RWPE2 (cell line): ENCODE measurements at regions not wholly inside any gene's neighbourhood (a gene's known extent, or its start where the extent isn't known, plus 50 kb on each side); places are given as distances from the start of the nearest gene placed in this dataset.

Experiments
- ATAC-seq: fragments of 200-7000 bp; cut with Tn5 transposase; 3 replicates; pipeline ENCODE4 v1.9.1; 2021; ENCODE audit warnings: low read depth
- DNase-seq: peaks from one replicate; pipeline ENCODE4 v3.0.0-alpha.2; 2020; ENCODE audit warnings: low spot score
- H3K27ac ChIP-seq: fragments of 450-650 bp; 2 replicates; pipeline ENCODE4 v1.5.1; 2017; ENCODE audit warnings: mild to moderate bottlenecking; ENCODE audit not compliant: poor library complexity, severe bottlenecking
- H3K27me3 ChIP-seq: fragments of 250-450 bp; sonication (Bioruptor Pico); 2 replicates; pipeline ENCODE4 v1.5.1; 2021; ENCODE audit warnings: mild to moderate bottlenecking, moderate library complexity; ENCODE audit not compliant: insufficient read depth, poor library complexity, severe bottlenecking
- H3K36me3 ChIP-seq: fragments of 250-450 bp; sonication (Bioruptor Pico); 2 replicates; pipeline ENCODE4 v1.5.1; 2020; ENCODE audit warnings: low read depth, mild to moderate bottlenecking, moderate library complexity
- H3K4me1 ChIP-seq: fragments of 250-450 bp; sonication (Bioruptor Pico); 2 replicates; pipeline ENCODE4 v1.5.1; 2021; ENCODE audit warnings: mild to moderate bottlenecking, moderate library complexity; ENCODE audit not compliant: insufficient read depth, poor library complexity, severe bottlenecking
- H3K4me3 ChIP-seq: fragments of 250-450 bp; sonication (Bioruptor Pico); 2 replicates; pipeline ENCODE4 v1.5.1; 2021; ENCODE audit warnings: mild to moderate bottlenecking, moderate library complexity; ENCODE audit not compliant: severe bottlenecking
- H3K9me3 ChIP-seq: fragments of 250-450 bp; sonication (Bioruptor Pico); 2 replicates; pipeline ENCODE4 v1.5.1; 2021; ENCODE audit warnings: mild to moderate bottlenecking, moderate library complexity; ENCODE audit not compliant: severe bottlenecking
- CTCF ChIP-seq: fragments of 450-650 bp; IDR thresholded peaks from one replicate; pipeline ENCODE4 v1.5.1; 2017; ENCODE audit warnings: mild to moderate bottlenecking, moderate library complexity; ENCODE audit not compliant: poor library complexity, severe bottlenecking

GRCh38 chr4:146124023-146124680 is 51.4 kb upstream of the LSM6 start:
- no peak overlapping the region for H3K27ac ChIP-seq
- ATAC-seq (no peak), DNase-seq (no peak)
- no peaks in the 10 kb centered on the region for H3K36me3 ChIP-seq
- no peak overlapping the region for H3K4me3 ChIP-seq
- no peaks in the 10 kb centered on the region for H3K27me3 ChIP-seq
- no peak for TF ChIP-seq CTCF
- H3K4me1 ChIP-seq: no peaks in the 10 kb centered on the region
- H3K9me3 ChIP-seq: no peaks in the 10 kb centered on the region

GRCh38 chr4:146123231-146123630 is 52.3 kb upstream of the LSM6 start:
- no peak overlapping the region for H3K4me3 ChIP-seq
- no peaks in the 10 kb centered on the region for H3K4me1 ChIP-seq
- no peak for DNase-seq
- H3K9me3 ChIP-seq: no peaks in the 10 kb centered on the region
- TF ChIP-seq CTCF: no peak
- ATAC-seq: no peak
- no peak overlapping the region for H3K27ac ChIP-seq
- H3K36me3 ChIP-seq: no peaks in the 10 kb centered on the region
- H3K27me3 ChIP-seq: no peaks in the 10 kb centered on the region

- no peak overlapping the region for H3K27ac ChIP-seq
- no peak for TF ChIP-seq CTCF
- no peak overlapping the region for H3K4me3 ChIP-seq
- no peaks in the 10 kb centered on the region for H3K27me3 ChIP-seq
- no peaks in the 10 kb centered on the region for H3K4me1 ChIP-seq
- DNase-seq: no peak
- H3K36me3 ChIP-seq: no peaks in the 10 kb centered on the region
- no peak for ATAC-seq
- H3K9me3 ChIP-seq: no peaks in the 10 kb centered on the region
These were observed 53.1 kb upstream of the LSM6 start for GRCh38 chr4:146122398-146122797.

- Histone ChIP-seq H3K9me3 (no peaks in the 10 kb centered on the region), H3K4me1 (no peaks in the 10 kb centered on the region), H3K27me3 (no peaks in the 10 kb centered on the region), H3K27ac (no peak overlapping the region), H3K4me3 (no peak overlapping the region), H3K36me3 (no peaks in the 10 kb centered on the region)
- ATAC-seq (no peak), DNase-seq (no peak)
- no peak for TF ChIP-seq CTCF
These were observed 53.8 kb upstream of the LSM6 start for GRCh38 chr4:146121757-146122156.

- Histone ChIP-seq H3K36me3 (no peaks in the 10 kb centered on the region), H3K4me1 (no peaks in the 10 kb centered on the region), H3K9me3 (no peaks in the 10 kb centered on the region), H3K27me3 (no peaks in the 10 kb centered on the region), H3K27ac (no peak overlapping the region), H3K4me3 (no peak overlapping the region)
- no peak for ATAC-seq
- no peak for TF ChIP-seq CTCF
- DNase-seq: no peak
These were observed 55.6 kb upstream of the LSM6 start for GRCh38 chr4:146119845-146120404.
